ENCODE measurements at regions not wholly inside any gene's neighbourhood (a gene's known extent, or its start where the extent isn't known, plus 50 kb on each side); places are given as distances from the start of the nearest gene placed in this dataset.
"Not testable (repeated sequence)": the region's sequence is repeated elsewhere in the genome, so short reads cannot be mapped to it uniquely, and the experiment has no call there.

DNA sequence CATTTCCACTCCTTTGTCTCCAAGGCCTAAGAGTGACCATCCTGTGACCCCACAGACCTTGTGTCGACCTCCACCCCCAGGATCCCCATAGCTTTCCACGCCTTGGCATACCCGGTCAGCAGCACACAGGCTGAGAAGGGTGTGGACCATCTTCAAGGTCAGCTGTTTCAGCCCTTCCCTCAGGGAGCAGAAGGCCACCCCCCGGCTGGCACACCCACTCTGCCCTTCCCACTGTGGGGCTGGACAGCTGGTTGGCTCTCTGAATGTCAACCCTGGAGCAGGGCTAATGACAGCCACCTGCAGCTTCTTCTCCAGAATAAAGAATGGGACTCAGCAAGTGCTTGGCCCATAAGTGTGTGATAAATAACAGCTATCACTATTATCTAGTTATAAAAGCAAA is 93.1 kb downstream of the OLFM1 start:
- no peak overlapping the region for H3K4me3 ChIP-seq (ENCODE audit: low read depth, low read length)
- TF ChIP-seq, protein P1, sequence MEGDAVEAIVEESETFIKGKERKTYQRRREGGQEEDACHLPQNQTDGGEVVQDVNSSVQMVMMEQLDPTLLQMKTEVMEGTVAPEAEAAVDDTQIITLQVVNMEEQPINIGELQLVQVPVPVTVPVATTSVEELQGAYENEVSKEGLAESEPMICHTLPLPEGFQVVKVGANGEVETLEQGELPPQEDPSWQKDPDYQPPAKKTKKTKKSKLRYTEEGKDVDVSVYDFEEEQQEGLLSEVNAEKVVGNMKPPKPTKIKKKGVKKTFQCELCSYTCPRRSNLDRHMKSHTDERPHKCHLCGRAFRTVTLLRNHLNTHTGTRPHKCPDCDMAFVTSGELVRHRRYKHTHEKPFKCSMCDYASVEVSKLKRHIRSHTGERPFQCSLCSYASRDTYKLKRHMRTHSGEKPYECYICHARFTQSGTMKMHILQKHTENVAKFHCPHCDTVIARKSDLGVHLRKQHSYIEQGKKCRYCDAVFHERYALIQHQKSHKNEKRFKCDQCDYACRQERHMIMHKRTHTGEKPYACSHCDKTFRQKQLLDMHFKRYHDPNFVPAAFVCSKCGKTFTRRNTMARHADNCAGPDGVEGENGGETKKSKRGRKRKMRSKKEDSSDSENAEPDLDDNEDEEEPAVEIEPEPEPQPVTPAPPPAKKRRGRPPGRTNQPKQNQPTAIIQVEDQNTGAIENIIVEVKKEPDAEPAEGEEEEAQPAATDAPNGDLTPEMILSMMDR (conservative IDR thresholded peaks at IDR 0.05; ENCODE audit: low read depth, low read length) = no peak
- no peak for DNase-seq (ENCODE audit: low read depth)

DNA sequence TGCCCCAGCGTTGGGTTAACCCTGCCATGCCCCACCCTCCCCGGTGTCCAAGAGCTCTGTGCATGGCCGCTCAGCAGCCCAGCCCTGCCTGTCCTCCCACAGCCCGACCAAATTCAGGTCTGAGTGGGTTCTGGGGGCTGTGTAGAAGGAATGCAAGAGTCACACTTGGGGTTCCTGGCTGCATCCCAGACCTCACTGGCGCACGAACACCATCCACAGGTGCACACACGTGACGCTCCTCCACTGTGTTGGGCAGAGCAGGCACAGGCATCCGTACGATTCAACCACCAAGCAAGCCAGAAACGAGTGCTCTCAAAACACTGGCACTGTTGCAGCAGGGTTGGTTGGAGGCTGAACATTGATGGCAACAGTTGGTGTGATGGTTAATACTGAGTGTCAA is 93.9 kb downstream of the OLFM1 start:
- H3K4me3 ChIP-seq (ENCODE audit: low read depth, low read length) = no peak overlapping the region
- no peak for DNase-seq (ENCODE audit: low read depth)

DNA sequence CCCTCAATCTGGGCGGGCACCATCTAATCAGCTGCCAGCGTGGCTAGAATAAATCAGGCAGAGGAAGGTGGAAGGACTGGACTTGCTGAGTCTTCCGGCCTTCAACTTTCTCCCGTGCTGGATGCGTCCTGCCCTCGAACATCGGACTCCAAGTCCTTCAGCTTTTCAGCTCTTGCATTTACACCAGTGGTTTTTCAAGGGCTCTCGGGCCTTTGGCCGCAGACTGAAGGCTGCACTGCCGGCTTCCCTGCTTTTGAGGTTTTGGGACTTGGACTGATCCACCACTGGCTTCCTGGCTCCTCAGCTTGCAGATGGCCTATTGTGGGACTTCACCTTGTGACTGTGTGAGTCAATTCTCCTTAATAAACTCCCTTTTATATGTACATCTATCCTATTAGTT is 94.4 kb downstream of the OLFM1 start:
- not testable (repeated sequence) for H3K4me3 ChIP-seq (ENCODE audit: low read depth, low read length); DNase-seq (ENCODE audit: low read depth)

More for the DNA sequence above, 93.9 kb downstream of the OLFM1 start:
- TF ChIP-seq, protein P1 (conservative IDR thresholded peaks at IDR 0.05; ENCODE audit: low read depth, low read length) = no peak

DNA sequence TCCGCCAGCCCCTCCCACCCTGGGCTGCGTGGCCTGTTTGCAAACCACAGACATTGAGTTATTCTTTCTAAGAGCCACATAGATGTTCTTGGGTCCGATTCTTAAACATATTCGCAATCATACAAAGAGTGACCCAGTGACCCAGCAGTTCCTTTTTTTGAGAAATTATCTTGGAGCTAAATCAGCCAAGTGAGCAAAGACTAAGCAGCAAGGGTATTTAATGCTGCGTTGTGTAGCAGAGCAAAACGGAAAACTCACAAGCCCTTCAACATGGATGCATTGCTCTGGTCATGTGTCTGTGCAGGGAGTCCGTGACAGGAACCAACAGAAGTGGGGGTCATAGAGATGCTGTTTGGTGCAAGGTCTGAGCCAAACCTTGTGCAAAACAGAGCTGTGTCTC is 95.6 kb downstream of the OLFM1 start:
- no peak overlapping the region for H3K4me3 ChIP-seq (ENCODE audit: low read depth, low read length)
- TF ChIP-seq, protein P1 (conservative IDR thresholded peaks at IDR 0.05; ENCODE audit: low read depth, low read length) = no peak
- DNase-seq (ENCODE audit: low read depth) = no peak

DNA sequence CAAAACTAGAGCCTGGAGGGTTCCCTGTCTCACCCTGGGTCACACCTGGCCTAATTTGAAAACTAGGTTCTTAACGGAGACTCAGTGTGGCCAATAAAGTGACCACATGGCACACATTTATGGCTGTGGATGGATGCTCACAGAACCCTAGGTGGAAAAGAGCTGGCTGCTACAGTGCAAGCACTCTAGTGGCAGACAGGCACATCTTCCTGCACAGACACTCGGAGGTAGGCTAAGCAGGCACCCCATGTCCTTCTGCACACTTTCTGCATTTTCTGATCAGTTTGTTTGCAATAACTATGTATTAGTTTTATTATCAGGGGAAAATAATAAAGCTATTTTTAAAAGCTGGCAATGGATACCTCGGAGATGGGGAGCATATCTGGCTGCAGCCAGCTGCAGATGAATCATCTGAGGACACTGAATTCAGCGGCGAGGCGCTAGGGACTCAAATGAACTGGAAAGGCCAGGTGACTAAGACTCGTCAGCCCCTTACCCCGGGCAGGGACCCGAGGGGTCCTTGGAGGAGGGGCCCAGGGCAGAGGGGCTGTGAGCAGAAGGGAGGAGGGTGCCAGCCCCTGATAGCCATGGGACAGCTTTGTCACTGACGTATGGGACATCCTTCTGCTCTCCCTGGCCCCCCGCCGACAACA is 96.2 kb downstream of the OLFM1 start:
- TF ChIP-seq, protein P1 (conservative IDR thresholded peaks at IDR 0.05; ENCODE audit: low read depth, low read length) = no peak
- no peak for DNase-seq (ENCODE audit: low read depth)
- no peak overlapping the region for H3K4me3 ChIP-seq (ENCODE audit: low read depth, low read length)

DNA sequence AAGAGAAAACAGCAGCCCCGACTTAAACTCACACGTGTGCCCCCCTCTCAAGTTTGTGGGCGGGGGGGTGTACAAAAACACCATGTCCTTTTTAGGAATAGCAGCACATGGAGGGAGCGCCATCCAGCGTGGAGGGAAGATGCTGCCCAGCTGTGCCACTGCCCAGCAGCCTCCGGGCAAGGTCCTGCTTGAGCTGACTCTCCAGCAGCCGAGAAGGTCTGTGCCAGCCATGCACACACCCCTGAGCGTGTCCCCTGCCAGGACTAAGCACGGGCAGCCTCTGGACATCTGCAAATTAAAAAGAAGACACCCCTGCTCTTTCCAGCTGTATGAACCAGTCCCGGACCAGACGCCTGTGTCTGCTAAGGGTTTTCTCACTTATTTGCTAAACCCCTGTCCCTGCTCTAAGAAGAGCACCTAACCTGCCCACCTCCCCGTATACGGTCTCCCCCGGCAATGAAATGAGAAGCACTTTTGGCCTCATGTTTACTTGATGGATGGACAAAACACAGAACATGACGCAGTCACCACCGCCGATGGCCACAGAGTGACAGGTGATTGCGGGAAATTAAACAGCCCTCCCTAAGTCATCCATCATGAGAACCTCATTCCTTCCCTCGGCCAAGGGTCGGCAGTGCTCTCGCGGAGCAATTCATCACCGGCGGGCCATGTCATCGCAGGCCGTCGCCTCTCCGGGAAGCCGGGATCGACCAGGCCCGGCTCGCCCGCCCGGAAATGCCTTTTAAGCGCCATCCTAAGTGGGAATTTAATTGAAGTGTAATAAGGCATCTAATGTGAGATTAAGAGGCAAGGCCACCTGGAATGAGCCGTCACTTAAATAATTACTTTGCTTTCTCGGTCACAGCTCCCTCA is 96.9 kb downstream of the OLFM1 start:
- TF ChIP-seq, protein P1 (conservative IDR thresholded peaks at IDR 0.05; ENCODE audit: low read depth, low read length) = no peak
- no peak for DNase-seq (ENCODE audit: low read depth)

DNA sequence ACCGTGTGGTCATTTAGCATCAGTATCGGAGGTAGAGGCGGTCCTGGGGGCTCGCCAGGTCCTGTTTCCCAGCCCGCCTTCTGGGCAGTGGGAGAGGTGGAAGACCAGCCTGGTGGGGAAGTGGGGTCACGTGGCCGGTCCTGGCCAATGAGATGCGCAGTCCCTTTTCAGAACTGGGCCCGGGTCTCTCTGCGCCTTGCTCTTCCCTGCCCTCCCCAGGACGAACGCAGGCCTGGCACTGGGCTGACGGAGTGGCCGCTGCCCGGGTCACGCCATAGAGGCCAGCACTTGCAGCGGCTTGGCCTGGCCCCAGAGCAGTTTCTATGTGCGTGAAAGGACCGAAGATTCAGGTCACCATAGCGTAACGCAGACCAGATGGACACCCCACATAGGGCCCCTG is 97.6 kb downstream of the OLFM1 start:
- H3K4me3 ChIP-seq (ENCODE audit: low read depth, low read length) = no peak overlapping the region
- TF ChIP-seq, protein P1 (conservative IDR thresholded peaks at IDR 0.05; ENCODE audit: low read depth, low read length) = no peak
- no peak for DNase-seq (ENCODE audit: low read depth)

More for the DNA sequence above, 96.9 kb downstream of the OLFM1 start:
- H3K4me3 ChIP-seq (ENCODE audit: low read depth, low read length) = no peak overlapping the region

All from epithelial cell of proximal tubule (primary cell).